ENCODE measurements at regions not wholly inside any gene's neighbourhood (a gene's known extent, or its start where the extent isn't known, plus 50 kb on each side); places are given as distances from the start of the nearest gene placed in this dataset.
A peak's percentile ranks its signal among the peaks of the same experiment; 100 is the strongest.

- DNase-seq = no peak
These were observed 108.9 kb upstream of the BLID start for GRCh38 chr11:122224867-122225266.

GRCh38 chr11:122220321-122220720 lies 104.3 kb upstream of the BLID start:
- no peak for DNase-seq

GRCh38 chr11:122219791-122220190 lies 103.8 kb upstream of the BLID start:
- DNase-seq = no peak

GRCh38 chr11:122215244-122215992 lies 99.4 kb upstream of the BLID start:
- DNase-seq = peak; percentile 57

- DNase-seq = no peak
These were observed 98.6 kb upstream of the BLID start for GRCh38 chr11:122214567-122214966.

- no peak for DNase-seq
These were observed 98.1 kb upstream of the BLID start for GRCh38 chr11:122214080-122214479.

- no peak for DNase-seq
These were observed 97.2 kb upstream of the BLID start for GRCh38 chr11:122213171-122213570.

- DNase-seq = no peak
These were observed 94.5 kb upstream of the BLID start for GRCh38 chr11:122210367-122210997.

GRCh38 chr11:122209619-122210366 lies 93.8 kb upstream of the BLID start:
- DNase-seq = no peak

GRCh38 chr11:122207921-122208764 lies 92.1 kb upstream of the BLID start:
- DNase-seq = no peak

GRCh38 chr11:122207505-122207904 lies 91.5 kb upstream of the BLID start:
- peak; percentile 9 for DNase-seq

- DNase-seq = no peak
These were observed 89.0 kb upstream of the BLID start for GRCh38 chr11:122205036-122205435.

- no peak for DNase-seq
These were observed 88.2 kb upstream of the BLID start for GRCh38 chr11:122204206-122204605.

GRCh38 chr11:122202951-122203456 lies 87.0 kb upstream of the BLID start:
- DNase-seq = peak; percentile 58

- DNase-seq = no peak
These were observed 86.3 kb upstream of the BLID start for GRCh38 chr11:122202161-122202950.

GRCh38 chr11:122201106-122201505 lies 85.1 kb upstream of the BLID start:
- no peak for DNase-seq

- no peak for DNase-seq
These were observed 83.6 kb upstream of the BLID start for GRCh38 chr11:122199661-122200060.

GRCh38 chr11:122198291-122198983 lies 82.4 kb upstream of the BLID start:
- DNase-seq = no peak

GRCh38 chr11:122197066-122197987 lies 81.3 kb upstream of the BLID start:
- DNase-seq = no peak

GRCh38 chr11:122195790-122196189 lies 79.8 kb upstream of the BLID start:
- DNase-seq = no peak

Data from NCI-H345 (cell line).